NOMO-1 treated with DMSO at 0.1 percent for 48 hours (cell line): ENCODE measurements at regions not wholly inside any gene's neighbourhood (a gene's known extent, or its start where the extent isn't known, plus 50 kb on each side); places are given as distances from the start of the nearest gene placed in this dataset.

ENCODE experiments used
- DNase-seq: peaks from one replicate; lab custom pipeline; 2025; ENCODE audit not compliant: unreplicated experiment; lab: John Stamatoyannopoulos, UW

DNA sequence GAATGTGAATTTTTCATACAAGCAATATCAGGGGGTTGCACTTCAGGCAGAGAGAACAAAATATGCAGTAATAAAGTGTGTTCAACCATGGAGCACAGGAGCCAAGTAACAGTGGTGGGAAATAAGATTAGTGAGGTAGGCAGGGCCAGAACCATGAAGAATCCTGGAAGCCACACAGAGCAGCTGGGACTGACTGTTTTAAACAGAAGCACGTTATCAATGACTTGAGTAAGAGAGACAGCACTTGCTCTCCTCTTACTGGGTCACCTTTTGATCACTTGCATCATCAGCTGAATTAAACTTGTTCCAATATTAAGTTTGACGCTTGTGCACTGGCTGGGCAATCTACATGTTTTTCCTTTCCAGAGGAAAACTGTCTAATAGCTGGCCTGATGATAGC is 238.5 kb downstream of the TBX18 start:
- no peak for DNase-seq

DNA sequence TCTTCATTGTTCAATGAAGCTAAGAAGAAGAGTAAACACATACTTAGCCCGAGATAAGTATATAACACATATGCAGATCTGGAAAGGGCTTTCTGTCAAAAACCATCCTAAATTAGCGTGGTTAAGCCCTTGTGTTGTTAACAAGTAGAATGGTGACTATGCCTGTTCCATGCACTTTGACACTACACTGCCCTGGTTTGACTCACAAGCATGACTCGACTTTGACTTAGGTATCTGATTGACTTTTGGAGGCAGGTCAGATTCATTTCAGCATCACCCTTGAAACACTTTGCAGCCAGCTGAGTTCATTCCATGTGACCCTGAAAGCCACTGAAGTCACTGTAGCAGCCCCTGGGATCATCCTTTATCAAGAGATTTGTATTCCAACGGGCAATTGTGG is 239.8 kb downstream of the TBX18 start:
- DNase-seq = no peak

GRCh38 chr6:84522135-84522549 is 242.3 kb downstream of the TBX18 start:
- no peak for DNase-seq

- no peak for DNase-seq
These were observed 242.9 kb downstream of the TBX18 start for GRCh38 chr6:84521511-84521910.

- no peak for DNase-seq
These were observed 246.5 kb downstream of the TBX18 start for GRCh38 chr6:84517741-84518530.

- no peak for DNase-seq
These were observed 248.2 kb downstream of the TBX18 start for GRCh38 chr6:84516154-84516553.

DNA sequence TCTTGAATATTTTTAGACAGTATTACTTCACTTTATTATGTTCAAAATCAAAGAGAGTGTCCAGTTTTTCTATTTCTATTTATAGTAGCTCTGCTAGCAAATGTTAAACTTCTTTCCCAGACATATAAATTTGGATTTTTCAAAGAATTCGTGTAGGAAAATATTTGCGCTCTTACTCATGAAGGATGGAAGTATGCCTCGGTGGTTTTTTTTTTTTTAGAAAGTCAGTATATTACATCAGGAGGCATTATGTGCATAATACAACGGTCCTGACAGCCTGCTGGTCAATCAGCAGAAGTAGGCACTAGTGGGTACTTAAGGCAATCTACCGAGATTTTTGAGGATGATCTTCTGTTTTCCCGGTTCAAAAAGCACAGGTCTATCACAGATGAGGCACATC is 249.3 kb downstream of the TBX18 start:
- DNase-seq = no peak

DNA sequence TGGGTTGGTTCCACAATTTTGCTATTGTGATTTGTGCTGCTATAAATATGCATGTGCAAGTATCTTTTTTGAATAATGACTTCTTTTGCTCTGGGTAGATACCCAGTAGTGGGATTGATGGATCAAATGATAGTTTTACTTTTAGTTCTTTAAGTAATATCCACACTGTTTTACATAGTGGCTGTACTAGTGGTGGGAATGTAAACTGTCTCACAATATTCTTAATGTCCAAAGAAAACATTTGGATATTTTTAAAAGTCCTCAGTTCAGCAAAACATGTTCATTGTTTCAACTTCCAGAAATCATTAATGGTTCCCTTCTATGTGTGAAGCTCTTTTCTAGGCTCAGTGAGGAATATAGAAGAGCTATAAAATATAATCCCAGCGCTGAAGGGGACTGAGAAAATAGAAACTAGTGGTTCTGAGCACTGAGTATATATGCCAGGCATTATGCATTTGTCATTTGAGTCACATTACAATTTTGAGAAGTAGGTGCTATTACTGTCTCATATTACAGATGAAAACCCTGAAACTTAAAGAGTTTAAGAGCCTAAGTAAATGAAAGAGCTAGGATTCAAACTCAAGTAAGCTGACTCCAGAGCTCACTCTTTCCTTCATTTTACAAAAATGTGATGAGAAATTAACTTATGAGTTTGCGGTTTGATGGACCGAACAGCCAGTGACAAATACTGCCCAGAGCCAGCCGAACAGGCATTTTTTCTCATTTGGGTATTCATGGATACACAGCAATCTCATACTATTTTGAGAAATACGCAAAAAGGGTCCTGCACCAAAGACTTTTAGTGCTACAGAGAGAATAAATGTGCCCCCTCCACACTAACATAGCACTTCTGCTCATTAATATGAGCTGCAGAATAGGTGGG is 250.1 kb downstream of the TBX18 start:
- DNase-seq = no peak

- no peak for DNase-seq
These were observed 252.0 kb downstream of the TBX18 start for GRCh38 chr6:84512391-84512790.

DNA sequence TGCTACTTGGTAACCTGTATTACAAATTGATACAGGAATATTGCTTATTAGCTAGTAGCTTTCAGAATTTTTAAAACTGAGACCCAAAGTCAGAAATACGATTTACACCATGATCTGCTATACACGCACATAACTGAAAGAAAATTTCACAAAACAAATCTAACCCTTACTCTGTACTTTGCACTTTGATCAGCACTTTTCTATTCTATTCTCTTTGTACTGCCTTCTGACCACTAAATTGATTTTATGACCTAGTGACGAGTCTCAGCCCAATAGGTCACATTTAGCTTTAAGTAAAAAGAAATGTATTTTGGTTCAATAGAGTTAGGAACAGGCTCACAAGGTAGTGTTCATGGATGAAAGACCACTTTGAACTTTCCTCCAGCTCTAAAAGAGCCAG is 252.5 kb downstream of the TBX18 start:
- DNase-seq = no peak

DNA sequence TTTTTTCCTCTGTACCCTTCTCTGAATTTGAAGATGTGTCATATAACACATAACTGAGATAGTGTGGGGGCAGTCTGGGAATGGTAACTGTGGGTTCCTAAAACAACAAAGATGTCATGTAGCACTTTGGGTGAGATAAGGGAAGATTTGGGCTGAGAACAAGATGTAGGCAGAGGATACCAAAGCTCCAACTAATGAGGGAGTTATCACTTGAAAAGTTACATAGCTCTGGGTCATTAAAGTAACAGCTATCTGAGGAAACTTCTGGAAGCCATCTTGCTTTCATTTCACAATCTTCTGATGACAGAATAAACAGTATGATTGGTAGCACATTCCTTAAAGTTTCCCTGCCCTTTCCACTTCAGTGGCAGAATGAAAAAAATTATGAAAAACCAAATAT is 255.4 kb downstream of the TBX18 start:
- DNase-seq = no peak

DNA sequence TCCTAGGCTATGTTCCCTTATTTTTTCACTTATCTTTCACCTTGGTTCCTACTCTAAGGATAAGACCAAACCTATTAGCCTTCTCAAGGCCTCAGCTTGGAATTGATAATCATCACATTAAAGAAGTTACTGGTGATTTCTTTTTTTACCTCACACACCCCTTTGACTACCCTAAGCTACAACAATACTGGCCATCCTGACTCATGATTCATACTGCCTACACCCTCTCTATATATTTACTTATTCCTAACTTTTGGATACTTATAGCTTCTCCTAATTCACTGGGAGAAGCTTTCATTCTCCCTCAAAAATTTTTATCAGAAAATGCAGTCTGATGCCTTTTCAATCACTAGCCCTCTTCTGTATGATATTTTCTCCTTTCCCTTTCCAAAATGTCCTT is 256.1 kb downstream of the TBX18 start:
- DNase-seq = no peak

- DNase-seq = no peak
These were observed 260.4 kb downstream of the TBX18 start for GRCh38 chr6:84504025-84504424.

DNA sequence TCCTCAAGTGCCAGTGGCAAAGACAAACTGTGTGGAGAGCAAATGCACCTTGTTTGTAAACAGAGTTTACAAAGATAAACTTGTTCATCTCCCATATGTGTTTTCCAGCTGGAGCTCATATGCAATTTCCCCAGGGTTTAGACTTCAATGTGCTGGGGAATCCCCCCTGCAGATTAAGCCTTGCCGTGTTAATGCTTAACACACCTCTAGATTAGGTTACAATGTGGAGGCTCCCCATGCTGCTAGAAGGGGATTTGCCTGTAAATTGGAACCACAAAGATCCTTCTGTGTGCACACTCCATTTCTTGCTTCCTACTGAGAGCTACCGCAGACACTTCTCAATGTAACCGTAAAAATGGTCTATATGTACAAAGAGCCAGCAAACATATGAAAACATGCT is 263.1 kb downstream of the TBX18 start:
- DNase-seq = no peak

GRCh38 chr6:84500726-84501125 is 263.7 kb downstream of the TBX18 start:
- no peak for DNase-seq

DNA sequence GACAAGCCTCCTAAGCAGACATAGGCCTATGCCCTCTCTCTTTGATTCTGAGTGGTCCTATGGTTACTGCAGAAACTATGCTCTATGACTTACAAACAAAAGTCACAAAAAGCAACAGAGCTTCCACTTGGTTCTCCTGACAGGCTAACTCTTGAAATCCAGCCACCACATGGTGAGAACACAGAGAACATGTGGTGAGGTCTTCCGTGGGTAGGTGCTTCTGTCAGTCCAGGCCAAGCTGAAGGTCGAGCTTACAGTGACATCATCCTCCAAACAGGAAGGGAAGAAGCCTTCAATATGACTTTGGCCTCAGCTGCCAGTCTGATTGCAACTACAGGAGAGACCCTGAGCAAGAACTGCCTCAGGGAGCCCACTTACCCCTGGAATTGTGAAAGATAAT is 265.5 kb downstream of the TBX18 start:
- DNase-seq = no peak

GRCh38 chr6:84492241-84493165 is 265.1 kb upstream of the CEP162 start:
- DNase-seq = no peak

- DNase-seq = no peak
These were observed 262.2 kb upstream of the CEP162 start for GRCh38 chr6:84489598-84489997.

DNA sequence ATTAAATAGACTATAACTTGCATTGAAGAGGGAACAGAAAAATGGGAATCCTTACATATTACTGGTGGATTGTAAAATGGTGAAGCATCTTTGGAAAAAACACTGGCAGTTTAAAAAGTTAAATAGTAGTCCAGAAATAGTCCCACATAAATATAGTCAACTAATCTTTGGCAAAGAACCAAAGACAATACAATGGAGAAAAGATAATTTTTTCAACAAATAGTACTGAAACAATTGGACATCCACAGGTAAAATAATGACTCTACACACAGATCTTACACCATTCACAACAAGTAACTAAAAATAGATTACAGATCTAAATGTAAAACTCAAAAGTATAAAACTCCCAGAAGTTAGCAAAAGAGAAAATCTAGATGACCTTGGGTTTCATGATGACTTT is 259.1 kb upstream of the CEP162 start:
- no peak for DNase-seq

- DNase-seq = no peak
These were observed 241.7 kb upstream of the CEP162 start for GRCh38 chr6:84469144-84469543.

GRCh38 chr6:84467296-84467695 is 239.9 kb upstream of the CEP162 start:
- no peak for DNase-seq
